GM12892 (cell line): ENCODE measurements at regions not wholly inside any gene's neighbourhood (a gene's known extent, or its start where the extent isn't known, plus 50 kb on each side); places are given as distances from the start of the nearest gene placed in this dataset.

ENCODE experiments used
- DNase-seq: peaks from one replicate; pipeline ENCODE4 v3.0.0; 2011; ENCODE audit not compliant: insufficient read length
- FAIRE-seq: peaks from 2 replicates; lab custom pipeline; 2011; peaks lifted over from hg19 to GRCh38; lab: Jason Lieb, UNC
- POLR2A ChIP-seq: IDR thresholded peaks from 2 replicates; pipeline ENCODE4 v1.6.1; 2011; ENCODE audit warnings: low read depth, low read length, control low read depth
- POLR2AphosphoS5 ChIP-seq: IDR thresholded peaks from 2 replicates; pipeline ENCODE4 v1.6.1; 2011; ENCODE audit warnings: low read depth, low read length, control low read depth
- TAF1 ChIP-seq: IDR thresholded peaks from 2 replicates; pipeline ENCODE4 v1.6.1; 2011; ENCODE audit warnings: low read depth, mild to moderate bottlenecking, control low read depth, low read length, borderline replicate concordance

DNA sequence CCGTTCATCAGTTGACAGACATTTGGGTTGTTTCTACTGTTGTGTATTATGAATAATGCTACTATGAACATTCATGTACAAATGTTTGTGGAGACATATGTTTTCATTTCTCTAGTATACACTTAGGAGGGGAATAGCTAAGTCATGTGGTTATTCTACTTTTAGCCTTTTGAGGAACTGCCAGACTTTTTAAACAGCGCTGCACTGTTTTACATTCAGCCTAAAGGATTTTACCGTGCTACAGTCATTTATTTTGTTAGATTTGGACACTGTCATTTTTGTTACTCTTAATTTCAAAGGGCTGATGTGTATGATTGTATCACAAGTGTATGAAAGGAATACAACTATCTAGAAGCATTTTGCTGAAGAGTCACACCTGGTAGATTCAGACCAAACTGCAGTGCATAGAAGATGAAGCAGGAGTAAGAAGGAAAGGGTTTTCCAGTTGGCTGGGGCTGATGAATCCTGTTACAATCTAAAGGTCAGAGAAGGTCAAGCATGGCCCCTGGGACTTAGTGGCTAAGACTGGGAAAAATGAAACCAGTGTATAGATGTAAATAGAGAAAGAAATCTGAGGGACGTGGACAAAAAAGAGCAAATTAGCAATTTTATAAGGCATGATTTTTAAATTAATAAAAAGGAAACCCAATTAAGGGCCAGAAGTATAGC lies 509.7 kb downstream of the PSAT1 start:
- no peak for TF ChIP-seq POLR2AphosphoS5
- no peak for TF ChIP-seq TAF1
- no peak for TF ChIP-seq POLR2A
- no peak for FAIRE-seq
- DNase-seq, result no peak

GRCh38 chr9:78807286-78807685 lies 510.4 kb downstream of the PSAT1 start:
- no peak for FAIRE-seq
- no peak for TF ChIP-seq POLR2AphosphoS5
- TF ChIP-seq TAF1, result no peak
- no peak for TF ChIP-seq POLR2A
- no peak for DNase-seq

GRCh38 chr9:78808048-78808447 lies 511.1 kb downstream of the PSAT1 start:
- no peak for DNase-seq
- TF ChIP-seq TAF1 (no peak), POLR2AphosphoS5 (no peak), POLR2A (no peak)
- FAIRE-seq, result no peak

GRCh38 chr9:78811622-78812276 lies 514.8 kb downstream of the PSAT1 start:
- FAIRE-seq (no peak), DNase-seq (no peak)
- TF ChIP-seq POLR2A (no peak), POLR2AphosphoS5 (no peak), TAF1 (no peak)

DNA sequence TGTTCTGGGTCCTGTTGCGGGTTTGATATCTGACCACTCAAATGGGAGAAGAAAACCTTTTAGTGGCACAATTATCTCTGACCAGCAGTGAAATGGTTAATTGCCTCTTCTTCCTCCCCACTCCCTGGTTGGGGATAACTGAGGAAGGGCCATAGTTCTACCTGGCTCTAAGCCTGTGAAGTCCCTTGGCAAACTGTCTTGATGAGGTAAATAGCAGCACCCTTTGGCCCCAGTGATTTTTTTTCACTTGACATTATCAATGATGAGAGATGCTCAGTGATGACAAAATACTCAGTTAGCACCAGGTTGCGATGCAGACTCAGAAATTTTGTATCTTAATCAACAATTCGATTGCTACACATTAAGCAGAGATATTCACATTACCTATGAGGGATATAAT lies 515.7 kb downstream of the PSAT1 start:
- TF ChIP-seq POLR2AphosphoS5, result no peak
- no peak for TF ChIP-seq TAF1
- TF ChIP-seq POLR2A, result no peak
- DNase-seq (no peak), FAIRE-seq (no peak)

DNA sequence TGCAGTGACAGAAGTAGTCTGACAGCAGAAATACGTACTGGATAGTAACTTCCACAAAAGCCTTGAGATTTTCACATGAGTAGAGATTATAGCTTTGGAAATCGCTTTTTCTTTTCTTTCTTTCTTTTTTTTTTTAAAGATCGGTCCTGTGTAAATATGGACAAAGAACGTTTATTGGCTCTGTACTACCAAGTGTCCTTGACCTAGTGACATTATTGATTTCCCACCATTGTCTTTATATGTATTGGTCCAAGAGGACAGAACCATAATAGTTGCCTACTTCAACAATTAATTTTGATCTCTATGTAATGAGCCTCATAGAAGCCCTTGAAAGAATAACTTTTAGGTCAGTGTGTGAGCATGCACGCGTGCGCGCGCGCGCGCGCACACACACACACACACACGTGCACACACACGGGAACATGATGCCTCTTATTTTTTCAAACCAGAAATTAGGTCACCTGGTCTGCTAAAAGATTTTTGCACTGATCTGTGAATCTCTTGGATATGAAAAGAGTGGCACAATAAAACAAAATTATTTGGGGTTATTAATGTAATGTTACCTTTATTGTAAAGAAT lies 516.8 kb downstream of the PSAT1 start:
- DNase-seq (no peak), FAIRE-seq (no peak)
- TF ChIP-seq POLR2A (no peak), TAF1 (no peak), POLR2AphosphoS5 (no peak)

- FAIRE-seq (peak; percentile 72), DNase-seq (no peak)
- TF ChIP-seq POLR2A (no peak), POLR2AphosphoS5 (no peak)
Observed at GRCh38 chr9:78821126-78821822, 524.3 kb downstream of the PSAT1 start.

- TF ChIP-seq POLR2AphosphoS5, result no peak
- TF ChIP-seq POLR2A, result no peak
- TF ChIP-seq TAF1, result no peak
- DNase-seq (no peak), FAIRE-seq (no peak)
Observed at GRCh38 chr9:78826527-78826926, 529.6 kb downstream of the PSAT1 start.

DNA sequence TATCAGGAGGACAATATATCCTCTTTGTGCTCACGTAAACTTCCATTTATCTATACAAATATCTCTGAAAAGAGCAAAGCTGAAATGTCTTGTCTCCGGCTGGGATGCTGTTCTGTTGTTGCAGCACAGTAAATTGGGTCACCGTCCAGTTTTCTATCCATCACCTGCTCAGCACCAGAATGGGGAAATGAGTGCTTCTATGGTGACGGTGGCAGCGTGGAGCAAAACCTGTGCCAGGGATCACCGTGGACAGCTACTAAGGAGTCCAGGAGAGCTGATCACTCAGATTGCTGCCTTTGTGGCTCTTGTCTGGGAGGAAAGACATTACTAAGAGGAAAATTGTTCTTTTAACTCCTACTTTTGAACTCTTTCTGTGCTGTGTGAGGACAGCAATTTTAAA lies 531.6 kb downstream of the PSAT1 start:
- TF ChIP-seq TAF1 (no peak), POLR2AphosphoS5 (no peak)
- DNase-seq (no peak), FAIRE-seq (no peak)

GRCh38 chr9:78830301-78830700 lies 533.4 kb downstream of the PSAT1 start:
- DNase-seq (no peak), FAIRE-seq (no peak)
- TF ChIP-seq TAF1, result no peak
- no peak for TF ChIP-seq POLR2AphosphoS5
- TF ChIP-seq POLR2A, result no peak

DNA sequence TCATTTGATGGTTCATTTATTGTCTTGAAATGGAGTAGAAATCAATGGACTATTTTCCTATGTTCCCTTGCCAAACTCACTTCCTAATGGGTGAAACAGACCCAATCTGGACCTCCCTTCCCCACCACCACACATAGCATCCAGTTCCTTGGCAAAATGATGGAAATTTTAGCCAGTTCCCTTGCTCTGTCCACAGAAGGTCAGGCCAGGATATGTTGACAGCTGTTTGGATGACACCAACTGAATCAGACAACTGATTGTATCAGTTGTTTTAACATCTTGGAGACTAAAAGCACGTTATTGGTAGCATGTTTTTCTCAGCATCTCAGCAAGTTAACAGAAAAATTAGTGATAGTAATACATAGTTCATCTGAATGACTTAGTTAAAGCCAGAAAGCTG lies 534.8 kb downstream of the PSAT1 start:
- DNase-seq (no peak), FAIRE-seq (no peak)
- TF ChIP-seq POLR2A (no peak), TAF1 (no peak), POLR2AphosphoS5 (no peak)

- DNase-seq (no peak), FAIRE-seq (no peak)
- no peak for TF ChIP-seq POLR2AphosphoS5
- no peak for TF ChIP-seq POLR2A
Observed at GRCh38 chr9:78835928-78836450, 539.1 kb downstream of the PSAT1 start.
